Stomach (tissue), 4 donors: ENCODE measurements at regions not wholly inside any gene's neighbourhood (a gene's known extent, or its start where the extent isn't known, plus 50 kb on each side); places are given as distances from the start of the nearest gene placed in this dataset.
"Not testable (repeated sequence)": the region's sequence is repeated elsewhere in the genome, so short reads cannot be mapped to it uniquely, and the experiment has no call there.

ENCODE experiments used
- EP300 ChIP-seq: sonication (generic); formaldehyde crosslinking; IDR thresholded peaks from one replicate; pipeline ENCODE4 v1.6.1; 2017; ENCODE audit warnings: antibody characterized with exemption
- POLR2A ChIP-seq, 4 donors: fragments of 450-650 bp; IDR thresholded peaks; one replicate each; pipeline ENCODE4 v1.6.1; 2016; ENCODE audit warnings: antibody characterized with exemption in 4 of 4, control low read depth in 2 of 4, mild to moderate bottlenecking in 1 of 4, moderate library complexity in 1 of 4
- TF ChIP-seq, protein P1 (sequence below), 7 experiments: fragments of 450-650 bp in 4 of 7; fragments of 200-600 bp in 3 of 7; sonication (generic) in 3 of 7; IDR thresholded peaks; one replicate each; pipeline ENCODE4 v1.5.1; 2016 to 2019; ENCODE audit warnings: antibody characterized with exemption in 7 of 7, control low read depth in 2 of 7, mild to moderate bottlenecking in 1 of 7

DNA sequence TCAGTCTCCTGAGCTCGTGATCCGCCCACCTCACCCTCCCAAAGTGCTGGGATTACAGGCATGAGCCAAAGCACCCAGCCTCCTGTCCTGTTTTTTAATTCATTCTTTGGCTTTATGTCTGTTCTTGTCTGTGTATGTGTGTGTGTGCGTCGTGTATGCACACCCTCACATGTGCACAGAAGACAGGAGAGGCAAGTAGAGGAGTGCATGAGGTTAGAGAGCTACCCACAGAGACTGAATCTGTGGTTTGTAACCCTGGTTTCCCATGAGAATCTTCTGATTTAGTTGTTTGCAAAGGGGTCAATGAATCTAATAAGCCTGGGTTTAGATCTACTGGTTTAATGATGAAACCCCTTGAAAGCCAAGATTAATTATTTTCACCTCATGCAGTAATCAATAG is 1090.0 kb downstream of the EPHA3 start:
- not testable (repeated sequence) for TF ChIP-seq EP300; POLR2A (IDR thresholded peaks at IDR 0.05)
- TF ChIP-seq, protein P1, sequence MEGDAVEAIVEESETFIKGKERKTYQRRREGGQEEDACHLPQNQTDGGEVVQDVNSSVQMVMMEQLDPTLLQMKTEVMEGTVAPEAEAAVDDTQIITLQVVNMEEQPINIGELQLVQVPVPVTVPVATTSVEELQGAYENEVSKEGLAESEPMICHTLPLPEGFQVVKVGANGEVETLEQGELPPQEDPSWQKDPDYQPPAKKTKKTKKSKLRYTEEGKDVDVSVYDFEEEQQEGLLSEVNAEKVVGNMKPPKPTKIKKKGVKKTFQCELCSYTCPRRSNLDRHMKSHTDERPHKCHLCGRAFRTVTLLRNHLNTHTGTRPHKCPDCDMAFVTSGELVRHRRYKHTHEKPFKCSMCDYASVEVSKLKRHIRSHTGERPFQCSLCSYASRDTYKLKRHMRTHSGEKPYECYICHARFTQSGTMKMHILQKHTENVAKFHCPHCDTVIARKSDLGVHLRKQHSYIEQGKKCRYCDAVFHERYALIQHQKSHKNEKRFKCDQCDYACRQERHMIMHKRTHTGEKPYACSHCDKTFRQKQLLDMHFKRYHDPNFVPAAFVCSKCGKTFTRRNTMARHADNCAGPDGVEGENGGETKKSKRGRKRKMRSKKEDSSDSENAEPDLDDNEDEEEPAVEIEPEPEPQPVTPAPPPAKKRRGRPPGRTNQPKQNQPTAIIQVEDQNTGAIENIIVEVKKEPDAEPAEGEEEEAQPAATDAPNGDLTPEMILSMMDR (IDR thresholded peaks at IDR 0.05): not testable (repeated sequence)
